Neural progenitor cell (in vitro differentiated cells): ENCODE measurements at regions not wholly inside any gene's neighbourhood (a gene's known extent, or its start where the extent isn't known, plus 50 kb on each side); places are given as distances from the start of the nearest gene placed in this dataset.

Source experiments
- DNase-seq: peaks from one replicate; pipeline ENCODE4 v3.0.0-alpha.2; 2016; ENCODE audit warnings: low spot score
- H2AFZ ChIP-seq: fragments of 200-600 bp; sonication (generic); replicated peaks from 2 replicates; pipeline ENCODE4 v1.6.1; 2016; ENCODE audit warnings: antibody characterized with exemption
- H3F3A ChIP-seq: fragments of 200-600 bp; sonication (generic); 2 replicates; pipeline ENCODE4 v1.6.1; 2016; ENCODE audit warnings: antibody characterized with exemption, low read depth
- H3K27ac ChIP-seq: fragments of 200-600 bp; sonication (generic); 2 replicates; pipeline ENCODE4 v1.5.1; 2016; ENCODE audit warnings: mild to moderate bottlenecking
- H3K27me3 ChIP-seq: fragments of 200-600 bp; sonication (generic); 2 replicates; pipeline ENCODE4 v1.6.1; 2016; ENCODE audit warnings: mild to moderate bottlenecking, moderate library complexity
- H3K36me3 ChIP-seq: fragments of 200-600 bp; sonication (generic); 2 replicates; pipeline ENCODE4 v1.5.1; 2016
- H3K4me1 ChIP-seq: fragments of 200-600 bp; sonication (generic); 2 replicates; pipeline ENCODE4 v1.6.1; 2016; ENCODE audit warnings: mixed run types
- H3K4me2 ChIP-seq: fragments of 200-600 bp; sonication (generic); 2 replicates; pipeline ENCODE4 v1.6.1; 2016
- H3K4me3 ChIP-seq: fragments of 200-600 bp; sonication (generic); 2 replicates; pipeline ENCODE4 v1.5.1; 2016
- H3K79me2 ChIP-seq: fragments of 200-600 bp; sonication (generic); 2 replicates; pipeline ENCODE4 v1.6.1; 2016; ENCODE audit warnings: low read depth
- H3K9ac ChIP-seq: fragments of 200-600 bp; sonication (generic); 2 replicates; pipeline ENCODE4 v1.6.1; 2016
- H3K9me3 ChIP-seq: fragments of 200-600 bp; sonication (generic); 2 replicates; pipeline ENCODE4 v1.5.1; 2016; ENCODE audit warnings: low read depth
- H4K20me1 ChIP-seq: fragments of 200-600 bp; sonication (generic); 2 replicates; pipeline ENCODE4 v1.6.1; 2016; ENCODE audit warnings: low read depth
- H3K27ac Mint-ChIP-seq: 3 replicates; pipeline ENCODE4 v1.8.0; 2021; ENCODE audit warnings: mixed read lengths
- H3K27me3 Mint-ChIP-seq: 2 replicates; pipeline ENCODE4 v1.8.0; 2022; ENCODE audit warnings: low read depth, mild to moderate bottlenecking, inconsistent platforms, moderate library complexity, mixed read lengths; ENCODE audit not compliant: insufficient read depth
- H3K36me3 Mint-ChIP-seq: 3 replicates; pipeline ENCODE4 v1.8.0; 2021; ENCODE audit warnings: mixed read lengths
- H3K4me1 Mint-ChIP-seq: 3 replicates; pipeline ENCODE4 v1.8.0; 2021; ENCODE audit warnings: mixed read lengths
- H3K4me3 Mint-ChIP-seq: 3 replicates; pipeline ENCODE4 v1.8.0; 2021; ENCODE audit warnings: mild to moderate bottlenecking, moderate library complexity, mixed read lengths
- H3K9me3 Mint-ChIP-seq: 3 replicates; pipeline ENCODE4 v1.8.0; 2020; ENCODE audit warnings: mixed read lengths
- CTCF ChIP-seq: fragments of 200-600 bp; sonication (generic); IDR thresholded peaks from 2 replicates; pipeline ENCODE4 v1.5.1; 2017; ENCODE audit warnings: antibody characterized with exemption, mild to moderate bottlenecking
- EZH2 ChIP-seq: fragments of 200-600 bp; sonication (generic); IDR thresholded peaks from 2 replicates; pipeline ENCODE4 v1.6.1; 2017; ENCODE audit warnings: antibody characterized with exemption, mild to moderate bottlenecking, moderate library complexity
- EZH2phosphoT487 ChIP-seq: fragments of 200-600 bp; sonication (generic); IDR thresholded peaks from 2 replicates; pipeline ENCODE4 v1.6.1; 2017; ENCODE audit warnings: antibody characterized with exemption

GRCh38 chr6:40285996-40286395 is 301.2 kb downstream of the LRFN2 start:
- Histone ChIP-seq H3K27me3 (peaks cover 12% of the 10 kb centered on the region), H3F3A (no peaks in the 10 kb centered on the region), H3K4me2 (peak overlapping the region; percentile 43), H3K36me3 (no peaks in the 10 kb centered on the region), H3K79me2 (no peaks in the 10 kb centered on the region), H3K9me3 (no peaks in the 10 kb centered on the region), H3K4me3 (no peak overlapping the region), H3K4me1 (peaks cover 27% of the 10 kb centered on the region), H4K20me1 (no peaks in the 10 kb centered on the region), H3K9ac (no peak overlapping the region), H2AFZ (no peak overlapping the region), H3K27ac (no peak overlapping the region)
- TF ChIP-seq EZH2 (no peak), EZH2phosphoT487 (no peak), CTCF (no peak)
- Mint-ChIP-seq H3K9me3 (no peaks in the 10 kb centered on the region), H3K36me3 (no peaks in the 10 kb centered on the region), H3K27ac (no peak overlapping the region), H3K4me1 (peaks cover 19% of the 10 kb centered on the region), H3K27me3 (peaks cover 5% of the 10 kb centered on the region), H3K4me3 (no peak overlapping the region)
- peak; percentile 40 for DNase-seq

- no peak overlapping the region for H3K4me3 ChIP-seq
- H3K36me3 ChIP-seq: no peaks in the 10 kb centered on the region
- no peak overlapping the region for H3K4me2 ChIP-seq
- H3K4me1 ChIP-seq: peaks cover 23% of the 10 kb centered on the region
- H3K4me1 Mint-ChIP-seq: peaks cover 19% of the 10 kb centered on the region
- H3K9me3 Mint-ChIP-seq: no peaks in the 10 kb centered on the region
- no peaks in the 10 kb centered on the region for H3K9me3 ChIP-seq
- no peaks in the 10 kb centered on the region for H3F3A ChIP-seq
- TF ChIP-seq CTCF (no peak), EZH2 (no peak), EZH2phosphoT487 (no peak)
- H3K4me3 Mint-ChIP-seq: no peak overlapping the region
- no peak overlapping the region for H3K27ac ChIP-seq
- peaks cover 12% of the 10 kb centered on the region for H3K27me3 ChIP-seq
- H3K36me3 Mint-ChIP-seq: no peaks in the 10 kb centered on the region
- H3K9ac ChIP-seq: no peak overlapping the region
- H2AFZ ChIP-seq: no peak overlapping the region
- H4K20me1 ChIP-seq: no peaks in the 10 kb centered on the region
- H3K27me3 Mint-ChIP-seq: peaks cover 5% of the 10 kb centered on the region
- no peak for DNase-seq
- H3K27ac Mint-ChIP-seq: no peak overlapping the region
- H3K79me2 ChIP-seq: no peaks in the 10 kb centered on the region
Observed at GRCh38 chr6:40285535-40285934, 301.6 kb downstream of the LRFN2 start.

DNA sequence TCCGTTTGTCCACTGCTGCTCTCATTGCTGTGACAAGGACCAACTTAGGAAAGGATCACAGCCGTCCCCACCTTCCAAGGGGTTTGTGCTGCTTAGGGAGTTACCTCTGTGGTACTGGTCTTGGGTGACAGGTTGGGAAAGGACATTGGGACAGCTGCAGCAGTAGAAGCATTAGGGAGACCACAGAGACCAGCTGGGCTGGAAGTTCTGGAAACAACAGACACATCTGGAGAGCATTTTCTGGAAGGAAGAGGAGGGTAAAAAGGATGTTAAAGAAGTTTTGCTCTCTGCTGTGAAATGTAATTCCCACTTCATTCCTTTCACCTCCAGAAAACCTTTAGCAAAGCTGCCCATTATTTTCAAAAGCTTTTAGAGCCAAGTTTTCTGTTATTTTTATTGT is 304.2 kb downstream of the LRFN2 start:
- H3K4me1 Mint-ChIP-seq: peaks cover 18% of the 10 kb centered on the region
- Histone ChIP-seq H3K4me3 (no peak overlapping the region), H3K4me2 (no peak overlapping the region), H3K4me1 (peaks cover 21% of the 10 kb centered on the region), H3K27me3 (peaks cover 12% of the 10 kb centered on the region), H3K36me3 (no peaks in the 10 kb centered on the region), H3F3A (no peaks in the 10 kb centered on the region), H3K9ac (no peak overlapping the region), H3K79me2 (no peaks in the 10 kb centered on the region), H2AFZ (no peak overlapping the region), H4K20me1 (no peaks in the 10 kb centered on the region), H3K27ac (no peak overlapping the region), H3K9me3 (no peaks in the 10 kb centered on the region)
- no peak for TF ChIP-seq CTCF
- no peak for TF ChIP-seq EZH2
- no peak for TF ChIP-seq EZH2phosphoT487
- no peak overlapping the region for H3K27ac Mint-ChIP-seq
- no peaks in the 10 kb centered on the region for H3K9me3 Mint-ChIP-seq
- peaks cover 5% of the 10 kb centered on the region for H3K27me3 Mint-ChIP-seq
- H3K36me3 Mint-ChIP-seq: no peaks in the 10 kb centered on the region
- no peak for DNase-seq
- H3K4me3 Mint-ChIP-seq: no peak overlapping the region

DNA sequence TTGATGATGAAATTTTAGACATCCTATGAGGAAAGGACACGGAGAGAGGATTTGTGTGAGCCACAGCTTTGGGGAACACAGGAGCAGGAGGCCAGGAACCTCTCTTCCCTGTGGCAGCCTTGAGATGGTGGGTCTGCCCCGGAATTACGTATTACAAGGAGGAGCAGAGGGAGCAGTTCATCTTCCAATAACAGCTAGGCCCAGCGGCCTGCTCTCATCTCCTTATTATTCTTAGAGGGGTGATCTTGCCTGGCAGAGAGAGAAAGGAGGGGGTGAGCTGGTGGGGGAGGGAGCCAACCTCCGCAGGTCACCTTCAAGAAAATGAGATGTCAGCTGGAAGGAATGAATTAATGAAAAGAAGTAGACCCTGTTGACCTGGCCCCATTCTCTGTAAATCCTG is 305.8 kb downstream of the LRFN2 start:
- Histone ChIP-seq H3K4me2 (no peak overlapping the region), H3K27me3 (peaks cover 10% of the 10 kb centered on the region), H3K36me3 (no peaks in the 10 kb centered on the region), H3K79me2 (no peaks in the 10 kb centered on the region), H3K4me3 (no peak overlapping the region), H3K4me1 (peaks cover 12% of the 10 kb centered on the region), H3K9ac (no peak overlapping the region), H2AFZ (no peak overlapping the region), H4K20me1 (no peaks in the 10 kb centered on the region), H3F3A (no peaks in the 10 kb centered on the region), H3K27ac (no peak overlapping the region), H3K9me3 (no peaks in the 10 kb centered on the region)
- H3K36me3 Mint-ChIP-seq: no peaks in the 10 kb centered on the region
- TF ChIP-seq CTCF (no peak), EZH2 (no peak), EZH2phosphoT487 (no peak)
- H3K4me3 Mint-ChIP-seq: no peak overlapping the region
- H3K9me3 Mint-ChIP-seq: no peaks in the 10 kb centered on the region
- peak overlapping the region; percentile 64 for H3K27ac Mint-ChIP-seq
- peaks cover 5% of the 10 kb centered on the region for H3K27me3 Mint-ChIP-seq
- H3K4me1 Mint-ChIP-seq: peaks cover 12% of the 10 kb centered on the region
- DNase-seq: no peak
